SJSA1 (cell line): ENCODE measurements at regions not wholly inside any gene's neighbourhood (a gene's known extent, or its start where the extent isn't known, plus 50 kb on each side); places are given as distances from the start of the nearest gene placed in this dataset.

Source experiments
- DNase-seq, 2 experiments: peaks; one replicate each; pipeline ENCODE4 v3.0.0-alpha.2; 2015 to 2020; ENCODE audit warnings: low spot score in 2 of 2, low read depth in 1 of 2
- H3K27ac ChIP-seq: fragments of 250-450 bp; sonication (Bioruptor Pico); 2 replicates; pipeline ENCODE4 v1.5.1; 2020; ENCODE audit warnings: mild to moderate bottlenecking, moderate library complexity
- H3K27me3 ChIP-seq: fragments of 250-450 bp; sonication (Bioruptor Pico); replicated peaks from 2 replicates; pipeline ENCODE4 v1.5.1; 2020; ENCODE audit warnings: mild to moderate bottlenecking, moderate library complexity
- H3K36me3 ChIP-seq: fragments of 250-450 bp; sonication (Bioruptor Pico); 2 replicates; pipeline ENCODE4 v1.5.1; 2020; ENCODE audit warnings: mild to moderate bottlenecking
- H3K4me1 ChIP-seq: fragments of 250-450 bp; sonication (Bioruptor Pico); replicated peaks from 2 replicates; pipeline ENCODE4 v1.6.1; 2021; ENCODE audit warnings: mild to moderate bottlenecking
- H3K4me3 ChIP-seq: fragments of 250-450 bp; sonication (Bioruptor Pico); 2 replicates; pipeline ENCODE4 v1.5.1; 2020; ENCODE audit warnings: mild to moderate bottlenecking
- H3K9me3 ChIP-seq: fragments of 250-450 bp; sonication (Bioruptor Pico); replicated peaks from 2 replicates; pipeline ENCODE4 v1.5.1; 2020; ENCODE audit warnings: mild to moderate bottlenecking

- Histone ChIP-seq H3K36me3 (no peaks in the 10 kb centered on the region), H3K27me3 (no peaks in the 10 kb centered on the region), H3K27ac (no peak overlapping the region), H3K4me1 (no peaks in the 10 kb centered on the region), H3K4me3 (no peak overlapping the region), H3K9me3 (peaks cover 1% of the 10 kb centered on the region; the same call in 1 of the 2 replicates)
- no peak for DNase-seq
Observed at GRCh38 chr2:52895726-52896340, 871.8 kb upstream of the CHAC2 start.

- H3K4me1 ChIP-seq: no peaks in the 10 kb centered on the region
- no peak for DNase-seq
- no peaks in the 10 kb centered on the region for H3K9me3 ChIP-seq
- H3K27me3 ChIP-seq: no peaks in the 10 kb centered on the region
- H3K36me3 ChIP-seq: no peaks in the 10 kb centered on the region
- H3K27ac ChIP-seq: no peak overlapping the region
- no peak overlapping the region for H3K4me3 ChIP-seq
Observed at GRCh38 chr2:52886556-52886955, 881.0 kb upstream of the CHAC2 start.

GRCh38 chr2:52884761-52885352 is 882.7 kb upstream of the CHAC2 start:
- no peaks in the 10 kb centered on the region for H3K9me3 ChIP-seq
- no peaks in the 10 kb centered on the region for H3K36me3 ChIP-seq
- H3K4me3 ChIP-seq: no peak overlapping the region
- peaks cover under 1% of the 10 kb centered on the region for H3K4me1 ChIP-seq
- H3K27me3 ChIP-seq: no peaks in the 10 kb centered on the region
- no peak overlapping the region for H3K27ac ChIP-seq
- no peak for DNase-seq

GRCh38 chr2:52882974-52883373 is 884.6 kb upstream of the CHAC2 start:
- no peak overlapping the region for H3K4me3 ChIP-seq
- no peaks in the 10 kb centered on the region for H3K9me3 ChIP-seq
- H3K27me3 ChIP-seq: no peaks in the 10 kb centered on the region
- DNase-seq: no peak
- H3K36me3 ChIP-seq: no peaks in the 10 kb centered on the region
- H3K4me1 ChIP-seq: peaks cover 16% of the 10 kb centered on the region
- no peak overlapping the region for H3K27ac ChIP-seq

- H3K27me3 ChIP-seq: no peaks in the 10 kb centered on the region
- DNase-seq: no peak
- H3K9me3 ChIP-seq: no peaks in the 10 kb centered on the region
- H3K27ac ChIP-seq: no peak overlapping the region
- H3K4me1 ChIP-seq: peaks cover 28% of the 10 kb centered on the region
- no peaks in the 10 kb centered on the region for H3K36me3 ChIP-seq
- no peak overlapping the region for H3K4me3 ChIP-seq
Observed at GRCh38 chr2:52881606-52882005, 886.0 kb upstream of the CHAC2 start.

- no peak for DNase-seq
- no peak overlapping the region for H3K27ac ChIP-seq
Observed at GRCh38 chr2:52880872-52881271, 886.7 kb upstream of the CHAC2 start.

GRCh38 chr2:52879561-52879960 is 888.0 kb upstream of the CHAC2 start:
- H3K4me3 ChIP-seq: no peak overlapping the region
- no peaks in the 10 kb centered on the region for H3K9me3 ChIP-seq
- no peaks in the 10 kb centered on the region for H3K27me3 ChIP-seq
- H3K36me3 ChIP-seq: no peaks in the 10 kb centered on the region
- H3K27ac ChIP-seq: 0 out of 2 replicates have a peak overlapping the region, but pooled peaks have one; percentile 23
- DNase-seq: peak in 1 of 2 experiments; percentile 69
- peaks cover 28% of the 10 kb centered on the region for H3K4me1 ChIP-seq

More at GRCh38 chr2:52880872-52881271, 886.7 kb upstream of the CHAC2 start:
- Histone ChIP-seq H3K36me3 (no peaks in the 10 kb centered on the region), H3K9me3 (no peaks in the 10 kb centered on the region), H3K4me1 (peaks cover 28% of the 10 kb centered on the region), H3K27me3 (no peaks in the 10 kb centered on the region), H3K4me3 (no peak overlapping the region)

- no peaks in the 10 kb centered on the region for H3K36me3 ChIP-seq
- H3K27me3 ChIP-seq: no peaks in the 10 kb centered on the region
- H3K27ac ChIP-seq: peak overlapping the region; percentile 37; the same call in 1 of the 2 replicates
- H3K4me3 ChIP-seq: no peak overlapping the region
- peaks cover 28% of the 10 kb centered on the region for H3K4me1 ChIP-seq
- H3K9me3 ChIP-seq: no peaks in the 10 kb centered on the region
- DNase-seq: peak in 1 of 2 experiments; percentile 52
Observed at GRCh38 chr2:52877703-52878102, 889.9 kb upstream of the CHAC2 start.

GRCh38 chr2:52874466-52875106 is 893.0 kb upstream of the CHAC2 start:
- no peak for DNase-seq
- Histone ChIP-seq H3K4me3 (no peak overlapping the region), H3K9me3 (no peaks in the 10 kb centered on the region)

GRCh38 chr2:52862801-52863200 is 904.8 kb upstream of the CHAC2 start:
- peak in 1 of 2 experiments; percentile 61 for DNase-seq
- Histone ChIP-seq H3K4me1 (peaks cover 22% of the 10 kb centered on the region), H3K27ac (peak overlapping the region; percentile 57), H3K4me3 (no peak overlapping the region), H3K9me3 (no peaks in the 10 kb centered on the region), H3K36me3 (no peaks in the 10 kb centered on the region), H3K27me3 (no peaks in the 10 kb centered on the region)

More at GRCh38 chr2:52874466-52875106, 893.0 kb upstream of the CHAC2 start:
- peaks cover 24% of the 10 kb centered on the region for H3K4me1 ChIP-seq
- H3K36me3 ChIP-seq: no peaks in the 10 kb centered on the region
- no peaks in the 10 kb centered on the region for H3K27me3 ChIP-seq
- no peak overlapping the region for H3K27ac ChIP-seq

- Histone ChIP-seq H3K9me3 (no peaks in the 10 kb centered on the region), H3K27me3 (no peaks in the 10 kb centered on the region), H3K4me1 (peaks cover 13% of the 10 kb centered on the region), H3K4me3 (no peak overlapping the region), H3K27ac (no peak overlapping the region), H3K36me3 (no peaks in the 10 kb centered on the region)
- DNase-seq: no peak
Observed at GRCh38 chr2:52861596-52861995, 906.0 kb upstream of the CHAC2 start.

- Histone ChIP-seq H3K4me3 (no peak overlapping the region), H3K27me3 (no peaks in the 10 kb centered on the region), H3K36me3 (no peaks in the 10 kb centered on the region), H3K27ac (no peak overlapping the region), H3K9me3 (no peaks in the 10 kb centered on the region), H3K4me1 (peaks cover 13% of the 10 kb centered on the region)
- no peak for DNase-seq
Observed at GRCh38 chr2:52859065-52859464, 908.5 kb upstream of the CHAC2 start.

GRCh38 chr2:52857722-52858121 is 909.9 kb upstream of the CHAC2 start:
- Histone ChIP-seq H3K27me3 (no peaks in the 10 kb centered on the region), H3K27ac (no peak overlapping the region), H3K9me3 (no peaks in the 10 kb centered on the region), H3K4me1 (peaks cover 5% of the 10 kb centered on the region), H3K4me3 (no peak overlapping the region), H3K36me3 (no peaks in the 10 kb centered on the region)
- DNase-seq: no peak

GRCh38 chr2:52852006-52852405 is 915.6 kb upstream of the CHAC2 start:
- H3K36me3 ChIP-seq: no peaks in the 10 kb centered on the region
- no peak overlapping the region for H3K4me3 ChIP-seq

More at GRCh38 chr2:52852006-52852405, 915.6 kb upstream of the CHAC2 start:
- Histone ChIP-seq H3K27ac (no peak overlapping the region), H3K9me3 (peaks cover 6% of the 10 kb centered on the region; the same call in 1 of the 2 replicates), H3K4me1 (no peaks in the 10 kb centered on the region), H3K27me3 (no peaks in the 10 kb centered on the region)
- DNase-seq: no peak
